ENCODE measurements at regions not wholly inside any gene's neighbourhood (a gene's known extent, or its start where the extent isn't known, plus 50 kb on each side); places are given as distances from the start of the nearest gene placed in this dataset.

DNA sequence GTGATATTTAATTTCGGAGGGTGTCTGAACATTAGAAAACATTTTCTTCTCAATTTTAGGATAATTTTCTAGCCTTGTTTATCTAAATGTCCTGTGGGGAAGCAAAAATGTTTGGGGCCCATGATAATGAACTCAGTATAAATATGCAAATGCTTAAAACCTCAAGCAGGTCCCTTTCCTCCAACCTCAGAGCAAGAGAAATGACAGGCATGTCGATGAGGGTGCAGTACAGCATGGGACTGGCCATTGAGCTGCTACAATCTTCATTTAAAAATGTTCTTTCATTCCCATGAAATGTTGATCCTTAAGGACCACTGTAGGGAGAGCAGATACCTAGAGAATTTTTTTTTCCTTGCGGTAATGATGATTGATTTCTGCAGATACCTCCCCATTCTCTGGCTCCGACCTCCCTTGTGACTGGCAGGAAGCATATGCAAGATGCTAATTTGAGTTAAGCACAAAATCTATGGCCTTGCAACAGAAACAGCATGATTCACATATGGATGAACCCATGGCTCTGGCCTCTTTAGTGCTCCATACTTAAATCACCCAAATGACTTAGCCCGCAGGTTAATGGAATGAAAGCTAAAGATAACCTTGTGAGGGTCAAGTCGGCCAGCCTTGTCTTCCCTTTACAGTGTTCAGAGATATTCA lies 243.3 kb downstream of the SOX4 start:
- TF ChIP-seq, protein P1, sequence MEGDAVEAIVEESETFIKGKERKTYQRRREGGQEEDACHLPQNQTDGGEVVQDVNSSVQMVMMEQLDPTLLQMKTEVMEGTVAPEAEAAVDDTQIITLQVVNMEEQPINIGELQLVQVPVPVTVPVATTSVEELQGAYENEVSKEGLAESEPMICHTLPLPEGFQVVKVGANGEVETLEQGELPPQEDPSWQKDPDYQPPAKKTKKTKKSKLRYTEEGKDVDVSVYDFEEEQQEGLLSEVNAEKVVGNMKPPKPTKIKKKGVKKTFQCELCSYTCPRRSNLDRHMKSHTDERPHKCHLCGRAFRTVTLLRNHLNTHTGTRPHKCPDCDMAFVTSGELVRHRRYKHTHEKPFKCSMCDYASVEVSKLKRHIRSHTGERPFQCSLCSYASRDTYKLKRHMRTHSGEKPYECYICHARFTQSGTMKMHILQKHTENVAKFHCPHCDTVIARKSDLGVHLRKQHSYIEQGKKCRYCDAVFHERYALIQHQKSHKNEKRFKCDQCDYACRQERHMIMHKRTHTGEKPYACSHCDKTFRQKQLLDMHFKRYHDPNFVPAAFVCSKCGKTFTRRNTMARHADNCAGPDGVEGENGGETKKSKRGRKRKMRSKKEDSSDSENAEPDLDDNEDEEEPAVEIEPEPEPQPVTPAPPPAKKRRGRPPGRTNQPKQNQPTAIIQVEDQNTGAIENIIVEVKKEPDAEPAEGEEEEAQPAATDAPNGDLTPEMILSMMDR (IDR thresholded peaks at IDR 0.05), result no peak
- TF ChIP-seq, protein P2, sequence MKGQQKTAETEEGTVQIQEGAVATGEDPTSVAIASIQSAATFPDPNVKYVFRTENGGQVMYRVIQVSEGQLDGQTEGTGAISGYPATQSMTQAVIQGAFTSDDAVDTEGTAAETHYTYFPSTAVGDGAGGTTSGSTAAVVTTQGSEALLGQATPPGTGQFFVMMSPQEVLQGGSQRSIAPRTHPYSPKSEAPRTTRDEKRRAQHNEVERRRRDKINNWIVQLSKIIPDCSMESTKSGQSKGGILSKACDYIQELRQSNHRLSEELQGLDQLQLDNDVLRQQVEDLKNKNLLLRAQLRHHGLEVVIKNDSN (IDR thresholded peaks at IDR 0.05; ENCODE audit: borderline replicate concordance, low read depth), result no peak
- no peak for TF ChIP-seq JUND (IDR thresholded peaks at IDR 0.05)
- no peak; the same call in 1 of the 2 replicates for TF ChIP-seq RAD21 (IDR thresholded peaks at IDR 0.05; ENCODE audit: low read length)
